ENCODE measurements at regions not wholly inside any gene's neighbourhood (a gene's known extent, or its start where the extent isn't known, plus 50 kb on each side); places are given as distances from the start of the nearest gene placed in this dataset.

GRCh38 chr6:155534678-155535077 lies 79.0 kb upstream of the NOX3 start (continued):
- TF ChIP-seq, protein P1, sequence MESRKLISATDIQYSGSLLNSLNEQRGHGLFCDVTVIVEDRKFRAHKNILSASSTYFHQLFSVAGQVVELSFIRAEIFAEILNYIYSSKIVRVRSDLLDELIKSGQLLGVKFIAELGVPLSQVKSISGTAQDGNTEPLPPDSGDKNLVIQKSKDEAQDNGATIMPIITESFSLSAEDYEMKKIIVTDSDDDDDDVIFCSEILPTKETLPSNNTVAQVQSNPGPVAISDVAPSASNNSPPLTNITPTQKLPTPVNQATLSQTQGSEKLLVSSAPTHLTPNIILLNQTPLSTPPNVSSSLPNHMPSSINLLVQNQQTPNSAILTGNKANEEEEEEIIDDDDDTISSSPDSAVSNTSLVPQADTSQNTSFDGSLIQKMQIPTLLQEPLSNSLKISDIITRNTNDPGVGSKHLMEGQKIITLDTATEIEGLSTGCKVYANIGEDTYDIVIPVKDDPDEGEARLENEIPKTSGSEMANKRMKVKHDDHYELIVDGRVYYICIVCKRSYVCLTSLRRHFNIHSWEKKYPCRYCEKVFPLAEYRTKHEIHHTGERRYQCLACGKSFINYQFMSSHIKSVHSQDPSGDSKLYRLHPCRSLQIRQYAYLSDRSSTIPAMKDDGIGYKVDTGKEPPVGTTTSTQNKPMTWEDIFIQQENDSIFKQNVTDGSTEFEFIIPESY (IDR thresholded peaks at IDR 0.05; ENCODE audit: extremely low read depth, insufficient replicate concordance, low read length), result no peak
- TF ChIP-seq CBX3 (IDR thresholded peaks at IDR 0.05; ENCODE audit: low read depth), result no peak
- TF ChIP-seq POLR2AphosphoS5 (IDR thresholded peaks at IDR 0.05; ENCODE audit: low read depth, low read length), result no peak
- TF ChIP-seq, protein P2, sequence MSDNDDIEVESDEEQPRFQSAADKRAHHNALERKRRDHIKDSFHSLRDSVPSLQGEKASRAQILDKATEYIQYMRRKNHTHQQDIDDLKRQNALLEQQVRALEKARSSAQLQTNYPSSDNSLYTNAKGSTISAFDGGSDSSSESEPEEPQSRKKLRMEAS (IDR thresholded peaks at IDR 0.05), result no peak

- Histone ChIP-seq H3K9ac (ENCODE audit: low read length) (no peak overlapping the region), H3K4me2 (ENCODE audit: low read length) (no peak overlapping the region), H3K4me3 (replicated peaks in 1 of 2; ENCODE audit: low read depth in 1 of 2, low read length in 2 of 2) (no peak overlapping the region), H3K4me1 (ENCODE audit: control insufficient read depth in 1 of 2, insufficient read depth in 2 of 2, low read length in 2 of 2) (peaks cover 0 to 3% of the 10 kb centered on the region in 2 experiments; a peak in 2 of 4 replicates), H3K36me3 (ENCODE audit: control insufficient read depth in 1 of 2, insufficient read depth in 2 of 2, low read length in 2 of 2) (no peaks in the 10 kb centered on the region), H3K9me2 (ENCODE audit: insufficient read depth) (no peaks in the 10 kb centered on the region), H3K79me2 (ENCODE audit: insufficient read depth, low read length) (no peaks in the 10 kb centered on the region), H2AFZ (ENCODE audit: low read depth, low read length, poor library complexity, severe bottlenecking) (peak overlapping the region; percentile 64), H4K20me1 (ENCODE audit: insufficient read depth) (no peaks in the 10 kb centered on the region), H3K27me3 (ENCODE audit: insufficient read depth, low read length) (no peaks in the 10 kb centered on the region), H3K27ac (ENCODE audit: low read depth, low read length) (no peak overlapping the region), H3K9me3 (ENCODE audit: control insufficient read depth in 1 of 2, insufficient read depth in 1 of 2, low read depth in 1 of 2, low read length in 2 of 2) (no peaks in the 10 kb centered on the region)
- BruUV-seq (replicated peaks), result no TSS peak
- DNase-seq (ENCODE audit: low read depth, low spot score) (peak; percentile 27), ATAC-seq (peak; percentile 79)
- TF ChIP-seq, protein P3, sequence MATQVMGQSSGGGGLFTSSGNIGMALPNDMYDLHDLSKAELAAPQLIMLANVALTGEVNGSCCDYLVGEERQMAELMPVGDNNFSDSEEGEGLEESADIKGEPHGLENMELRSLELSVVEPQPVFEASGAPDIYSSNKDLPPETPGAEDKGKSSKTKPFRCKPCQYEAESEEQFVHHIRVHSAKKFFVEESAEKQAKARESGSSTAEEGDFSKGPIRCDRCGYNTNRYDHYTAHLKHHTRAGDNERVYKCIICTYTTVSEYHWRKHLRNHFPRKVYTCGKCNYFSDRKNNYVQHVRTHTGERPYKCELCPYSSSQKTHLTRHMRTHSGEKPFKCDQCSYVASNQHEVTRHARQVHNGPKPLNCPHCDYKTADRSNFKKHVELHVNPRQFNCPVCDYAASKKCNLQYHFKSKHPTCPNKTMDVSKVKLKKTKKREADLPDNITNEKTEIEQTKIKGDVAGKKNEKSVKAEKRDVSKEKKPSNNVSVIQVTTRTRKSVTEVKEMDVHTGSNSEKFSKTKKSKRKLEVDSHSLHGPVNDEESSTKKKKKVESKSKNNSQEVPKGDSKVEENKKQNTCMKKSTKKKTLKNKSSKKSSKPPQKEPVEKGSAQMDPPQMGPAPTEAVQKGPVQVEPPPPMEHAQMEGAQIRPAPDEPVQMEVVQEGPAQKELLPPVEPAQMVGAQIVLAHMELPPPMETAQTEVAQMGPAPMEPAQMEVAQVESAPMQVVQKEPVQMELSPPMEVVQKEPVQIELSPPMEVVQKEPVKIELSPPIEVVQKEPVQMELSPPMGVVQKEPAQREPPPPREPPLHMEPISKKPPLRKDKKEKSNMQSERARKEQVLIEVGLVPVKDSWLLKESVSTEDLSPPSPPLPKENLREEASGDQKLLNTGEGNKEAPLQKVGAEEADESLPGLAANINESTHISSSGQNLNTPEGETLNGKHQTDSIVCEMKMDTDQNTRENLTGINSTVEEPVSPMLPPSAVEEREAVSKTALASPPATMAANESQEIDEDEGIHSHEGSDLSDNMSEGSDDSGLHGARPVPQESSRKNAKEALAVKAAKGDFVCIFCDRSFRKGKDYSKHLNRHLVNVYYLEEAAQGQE (IDR thresholded peaks at IDR 0.05; ENCODE audit: low read depth), result no peak
- TF ChIP-seq EZH2 (IDR thresholded peaks at IDR 0.05) (no peak), RAD21 (IDR thresholded peaks at IDR 0.05; ENCODE audit: low read depth) (peak; percentile 81), SRF (IDR thresholded peaks at IDR 0.05; ENCODE audit: low read depth) (no peak), ATF3 (IDR thresholded peaks at IDR 0.05) (no peak), TCF7L2 (IDR thresholded peaks at IDR 0.05; ENCODE audit: borderline replicate concordance, extremely low read depth, insufficient read depth, insufficient read length) (no peak), SIN3A (IDR thresholded peaks at IDR 0.05; ENCODE audit: low read depth) (no peak), ZNF274 (IDR thresholded peaks at IDR 0.05; ENCODE audit: low read depth, low read length) (no peak), POLR2A (IDR thresholded peaks at IDR 0.05; ENCODE audit: borderline replicate concordance, extremely low read depth, insufficient read depth, insufficient read length) (no peak), FOSL1 (IDR thresholded peaks at IDR 0.05; ENCODE audit: low read depth) (no peak), CEBPB (IDR thresholded peaks at IDR 0.05; ENCODE audit: low read depth) (no peak)
- TF ChIP-seq, protein P4, sequence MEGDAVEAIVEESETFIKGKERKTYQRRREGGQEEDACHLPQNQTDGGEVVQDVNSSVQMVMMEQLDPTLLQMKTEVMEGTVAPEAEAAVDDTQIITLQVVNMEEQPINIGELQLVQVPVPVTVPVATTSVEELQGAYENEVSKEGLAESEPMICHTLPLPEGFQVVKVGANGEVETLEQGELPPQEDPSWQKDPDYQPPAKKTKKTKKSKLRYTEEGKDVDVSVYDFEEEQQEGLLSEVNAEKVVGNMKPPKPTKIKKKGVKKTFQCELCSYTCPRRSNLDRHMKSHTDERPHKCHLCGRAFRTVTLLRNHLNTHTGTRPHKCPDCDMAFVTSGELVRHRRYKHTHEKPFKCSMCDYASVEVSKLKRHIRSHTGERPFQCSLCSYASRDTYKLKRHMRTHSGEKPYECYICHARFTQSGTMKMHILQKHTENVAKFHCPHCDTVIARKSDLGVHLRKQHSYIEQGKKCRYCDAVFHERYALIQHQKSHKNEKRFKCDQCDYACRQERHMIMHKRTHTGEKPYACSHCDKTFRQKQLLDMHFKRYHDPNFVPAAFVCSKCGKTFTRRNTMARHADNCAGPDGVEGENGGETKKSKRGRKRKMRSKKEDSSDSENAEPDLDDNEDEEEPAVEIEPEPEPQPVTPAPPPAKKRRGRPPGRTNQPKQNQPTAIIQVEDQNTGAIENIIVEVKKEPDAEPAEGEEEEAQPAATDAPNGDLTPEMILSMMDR (IDR thresholded peaks at IDR 0.05 in 2 of 3, conservative IDR thresholded peaks at IDR 0.05 in 1 of 3; ENCODE audit: borderline replicate concordance in 1 of 3, insufficient read depth in 1 of 3, low read depth in 2 of 3, low read length in 2 of 3), result peak; percentile 63 to 70 (median 69); a peak in 5 of 6 replicates
- POLR2A ChIA-PET, result no interaction called here
- intact Hi-C loops (cut with micrococcal nuclease), result loop anchor here (1.0 to 2.0 kb wide), 3 partner anchors 190 to 354 kb away; no protein-coding TSS in a partner anchor
- RAD21 ChIA-PET (ENCODE audit: low non-redundant PET in 1 of 2, low total read pairs in 2 of 2, uncharacterized antibody in 2 of 2, unreplicated experiment in 2 of 2), result no interaction called here
- CTCF ChIA-PET, result no interaction called here
Measured at GRCh38 chr6:155530219-155530834, 74.7 kb upstream of the NOX3 start.
